GM12891 (cell line): ENCODE measurements at regions not wholly inside any gene's neighbourhood (a gene's known extent, or its start where the extent isn't known, plus 50 kb on each side); places are given as distances from the start of the nearest gene placed in this dataset.
"Not testable (repeated sequence)": the region's sequence is repeated elsewhere in the genome, so short reads cannot be mapped to it uniquely, and the experiment has no call there.

ENCODE experiments used
- DNase-seq: peaks from one replicate; pipeline ENCODE4 v3.0.0; 2011; ENCODE audit warnings: low spot score; ENCODE audit not compliant: insufficient read length
- FAIRE-seq: peaks from 2 replicates; lab custom pipeline; 2011; peaks lifted over from hg19 to GRCh38; lab: Jason Lieb, UNC
- PAX5 ChIP-seq: IDR thresholded peaks from 2 replicates; pipeline ENCODE4 v1.6.1; 2011; ENCODE audit warnings: low read length, moderate library complexity, mild to moderate bottlenecking; ENCODE audit not compliant: insufficient read depth, severe bottlenecking
- POLR2A ChIP-seq: IDR thresholded peaks from 2 replicates; pipeline ENCODE4 v1.6.1; 2011; ENCODE audit warnings: low read depth, low read length, control low read depth
- POLR2AphosphoS5 ChIP-seq: IDR thresholded peaks from 2 replicates; pipeline ENCODE4 v1.6.1; 2011; ENCODE audit warnings: low read depth, low read length, control low read depth
- POU2F2 ChIP-seq: IDR thresholded peaks from 2 replicates; pipeline ENCODE4 v1.6.1; 2011; ENCODE audit warnings: low read depth, mild to moderate bottlenecking, control low read depth, low read length, moderate library complexity
- SPI1 ChIP-seq: IDR thresholded peaks from 2 replicates; pipeline ENCODE4 v1.6.1; 2011; ENCODE audit warnings: low read depth, low read length, control low read depth
- TAF1 ChIP-seq: IDR thresholded peaks from 2 replicates; pipeline ENCODE4 v1.6.1; 2011; ENCODE audit warnings: low read depth, low read length, control low read depth

DNA sequence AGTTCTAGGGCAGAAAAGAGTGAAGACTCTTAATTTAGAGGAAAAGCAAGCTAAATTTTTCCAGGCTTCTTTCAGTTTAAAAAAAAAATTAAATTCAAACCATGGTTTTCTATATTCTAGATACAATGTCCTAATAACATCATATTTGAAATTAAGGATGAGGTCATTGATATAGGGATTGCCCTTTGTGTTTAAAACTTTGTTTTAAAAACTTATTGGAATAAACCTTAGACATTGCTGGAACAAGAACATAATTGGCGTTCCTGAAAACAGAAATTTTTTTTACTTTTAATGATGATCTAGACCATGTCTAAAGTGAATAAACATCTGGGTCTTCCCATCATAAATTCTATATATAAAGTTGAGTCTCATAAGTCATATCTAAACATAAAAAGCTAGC lies 859.4 kb upstream of the CHORDC1 start:
- FAIRE-seq: no peak

DNA sequence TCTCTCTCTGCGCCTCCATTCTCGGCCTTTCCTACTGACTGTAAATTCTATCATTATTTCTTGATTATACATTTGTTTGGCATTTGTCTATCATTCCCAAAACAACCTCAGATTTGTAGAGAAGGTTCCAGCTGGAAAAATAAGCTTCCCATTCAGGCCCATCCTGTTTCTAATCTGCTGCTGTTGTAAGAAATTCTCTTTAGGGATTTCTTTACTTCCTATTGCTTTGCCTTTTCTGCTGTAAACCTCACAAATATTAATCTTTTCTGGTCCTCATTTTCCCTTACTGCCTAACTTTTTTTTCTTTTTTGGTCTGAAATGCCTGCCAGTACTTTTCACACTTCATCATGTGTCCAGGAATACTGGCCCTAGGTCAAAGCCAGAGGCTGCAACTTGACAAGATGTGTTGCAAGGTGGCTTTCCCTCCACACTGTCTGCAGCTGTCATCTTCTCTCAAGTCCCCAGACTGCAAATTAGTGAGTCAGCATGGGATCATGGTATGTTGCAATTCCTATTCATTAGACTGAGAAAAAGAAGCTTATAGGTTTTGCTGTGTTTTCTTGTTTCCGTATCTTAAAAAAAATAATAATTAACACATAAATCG lies 858.7 kb upstream of the CHORDC1 start:
- TF ChIP-seq SPI1 (no peak), TAF1 (no peak), POLR2AphosphoS5 (no peak), PAX5 (no peak), POLR2A (no peak), POU2F2 (no peak)
- FAIRE-seq: no peak
- no peak for DNase-seq

More for the DNA sequence above, 859.4 kb upstream of the CHORDC1 start:
- no peak for TF ChIP-seq TAF1
- TF ChIP-seq PAX5: no peak
- no peak for TF ChIP-seq POU2F2
- no peak for TF ChIP-seq POLR2AphosphoS5
- no peak for TF ChIP-seq SPI1
- no peak for TF ChIP-seq POLR2A
- DNase-seq: no peak

DNA sequence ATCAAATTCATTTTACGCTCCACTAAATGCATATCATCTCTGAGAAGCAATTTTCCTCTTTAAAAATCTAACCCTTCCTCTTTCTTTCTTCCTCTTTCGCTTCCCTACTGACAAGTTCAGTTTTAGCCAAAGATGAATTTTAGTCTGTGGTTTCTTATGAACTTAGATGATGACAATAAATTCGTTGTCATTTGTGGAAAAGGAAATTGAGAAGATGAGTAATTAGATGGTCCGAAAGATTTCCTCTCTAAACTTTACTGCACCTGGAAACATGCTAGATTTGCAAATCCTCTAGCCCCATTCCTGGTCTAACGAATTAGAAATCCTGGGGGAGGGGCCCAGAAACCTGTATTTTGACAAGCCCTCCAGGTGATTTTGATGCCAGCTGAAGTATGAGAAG lies 855.4 kb upstream of the CHORDC1 start:
- no peak for TF ChIP-seq SPI1
- TF ChIP-seq POLR2A: no peak
- TF ChIP-seq POU2F2: no peak
- TF ChIP-seq PAX5: no peak
- no peak for TF ChIP-seq POLR2AphosphoS5
- no peak for TF ChIP-seq TAF1
- DNase-seq: no peak
- FAIRE-seq: no peak

DNA sequence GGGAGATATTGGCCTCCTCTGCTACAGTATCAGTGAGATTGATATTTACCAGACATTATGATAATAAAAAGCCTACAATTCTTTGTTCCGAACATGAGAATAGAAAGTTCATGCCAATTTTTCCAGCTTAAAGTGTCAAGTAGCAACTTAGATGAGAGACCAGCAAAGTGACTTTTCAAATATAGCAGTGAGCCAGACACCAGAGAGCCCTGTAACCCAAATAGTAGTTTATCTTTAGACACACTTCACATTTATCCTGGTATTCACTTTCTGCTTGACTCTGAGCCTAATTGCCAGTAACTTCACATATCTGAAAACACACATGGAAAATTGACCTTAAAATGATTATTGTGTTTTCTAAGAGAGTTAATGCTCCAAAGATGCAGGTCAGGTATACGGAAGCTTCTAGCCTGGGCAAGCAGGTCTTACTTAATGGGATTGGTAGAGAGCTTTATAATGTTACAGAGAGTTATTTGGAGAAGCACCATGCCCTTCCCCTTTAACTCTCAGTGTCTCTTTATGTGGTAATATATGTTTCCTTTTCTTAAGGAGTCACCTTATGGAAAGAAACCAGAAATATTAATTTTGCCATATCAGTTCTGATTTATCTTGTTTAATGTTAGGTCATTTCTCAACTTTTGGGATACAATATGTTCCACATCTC lies 852.3 kb upstream of the CHORDC1 start:
- no peak for FAIRE-seq
- TF ChIP-seq SPI1: no peak
- no peak for TF ChIP-seq PAX5
- TF ChIP-seq POLR2A: no peak
- no peak for TF ChIP-seq POLR2AphosphoS5
- no peak for TF ChIP-seq POU2F2
- no peak for TF ChIP-seq TAF1
- no peak for DNase-seq

DNA sequence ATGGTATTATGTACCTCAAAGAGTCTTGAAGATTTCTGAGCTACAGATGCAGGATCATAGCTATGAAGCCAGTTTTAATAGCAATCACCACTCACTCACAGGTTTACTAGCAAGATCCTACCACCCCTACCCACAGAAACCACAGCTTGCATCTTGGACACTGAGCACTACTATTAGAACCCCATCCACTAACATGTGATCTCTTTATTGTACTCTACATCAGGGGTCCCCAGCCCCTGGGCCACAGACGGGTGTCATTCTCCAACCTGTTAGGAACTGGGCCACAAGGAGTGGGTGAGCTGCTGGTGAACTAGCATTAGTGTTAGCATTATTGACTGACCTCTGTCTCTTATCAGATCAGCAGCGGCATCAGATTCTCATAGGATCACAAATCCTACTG lies 844.8 kb upstream of the CHORDC1 start:
- DNase-seq (no peak), FAIRE-seq (no peak)
- TF ChIP-seq PAX5 (no peak), POLR2AphosphoS5 (no peak), POLR2A (no peak), POU2F2 (no peak), SPI1 (no peak), TAF1 (no peak)

DNA sequence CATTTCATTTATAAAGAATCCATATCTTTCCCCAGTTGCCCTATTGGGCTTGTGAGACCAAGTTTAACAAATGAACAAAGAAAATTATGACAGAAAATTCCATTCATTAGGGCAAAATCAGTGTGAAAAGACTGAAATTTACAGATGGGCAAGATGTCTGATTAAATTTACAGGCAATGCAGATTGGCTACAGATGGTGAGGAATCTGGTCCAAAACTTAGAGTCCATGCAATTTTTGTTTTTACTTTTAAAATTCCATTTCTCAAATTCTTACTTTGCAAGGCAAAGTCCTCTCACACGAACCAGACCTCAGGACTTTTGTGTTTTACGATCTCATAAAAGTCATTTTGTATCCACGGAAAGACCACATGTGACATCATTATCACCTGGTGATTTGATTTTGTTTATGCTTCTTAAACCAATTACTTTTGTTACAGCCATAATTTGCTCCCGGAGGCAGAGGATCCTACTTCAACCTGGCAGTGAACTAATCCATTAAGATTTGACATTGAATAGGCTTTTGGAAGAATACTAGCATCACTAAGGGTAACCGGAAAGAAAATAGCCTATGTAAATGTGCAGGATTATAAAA lies 843.7 kb upstream of the CHORDC1 start:
- DNase-seq (no peak), FAIRE-seq (no peak)

DNA sequence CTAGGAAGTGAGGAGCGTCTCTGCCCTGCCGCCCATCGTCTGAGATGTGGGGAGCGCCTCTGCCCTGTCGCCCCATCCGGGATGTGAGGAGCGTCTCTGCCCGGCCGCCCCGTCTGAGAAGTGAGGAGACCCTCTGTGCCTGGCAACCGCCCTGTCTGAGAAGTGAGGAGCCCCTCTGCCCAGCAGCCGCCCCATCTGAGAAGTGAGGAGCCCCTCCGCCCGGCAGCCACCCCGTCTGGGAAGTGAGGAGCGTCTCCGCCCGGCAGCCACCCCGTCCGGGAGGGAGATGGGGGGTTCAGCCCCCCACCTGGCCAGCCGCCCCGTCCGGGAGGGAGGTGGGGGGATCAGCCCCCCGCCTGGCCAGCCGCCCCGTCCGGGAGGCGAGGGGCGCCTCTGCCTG lies 840.5 kb upstream of the CHORDC1 start:
- FAIRE-seq: not testable (repeated sequence)

More for the DNA sequence above, 843.7 kb upstream of the CHORDC1 start:
- no peak for TF ChIP-seq POLR2AphosphoS5
- no peak for TF ChIP-seq POU2F2
- no peak for TF ChIP-seq POLR2A
- TF ChIP-seq TAF1: no peak
- TF ChIP-seq PAX5: no peak
- no peak for TF ChIP-seq SPI1

DNA sequence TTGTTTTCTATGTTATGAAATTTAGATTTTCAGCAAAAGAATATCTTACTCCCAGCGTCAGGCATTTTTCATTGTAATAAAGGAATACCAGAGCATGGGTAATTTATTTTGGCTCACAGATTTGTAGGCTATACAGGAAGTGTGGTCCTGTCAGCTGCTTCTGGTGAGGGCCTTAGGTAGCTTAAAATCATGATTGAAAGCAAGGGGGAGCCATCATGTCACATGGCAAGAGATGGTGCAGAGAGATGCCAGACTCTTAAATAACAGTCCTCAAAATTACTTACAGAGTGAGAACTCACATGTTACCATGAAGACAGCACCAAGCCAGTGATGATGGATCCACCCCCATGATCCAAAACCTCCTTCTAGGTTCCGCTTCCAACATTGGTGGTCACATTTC lies 825.0 kb upstream of the CHORDC1 start:
- DNase-seq (no peak), FAIRE-seq (no peak)
- TF ChIP-seq PAX5 (no peak), POLR2A (no peak)

More for the DNA sequence above, 840.5 kb upstream of the CHORDC1 start:
- not testable (repeated sequence) for DNase-seq

DNA sequence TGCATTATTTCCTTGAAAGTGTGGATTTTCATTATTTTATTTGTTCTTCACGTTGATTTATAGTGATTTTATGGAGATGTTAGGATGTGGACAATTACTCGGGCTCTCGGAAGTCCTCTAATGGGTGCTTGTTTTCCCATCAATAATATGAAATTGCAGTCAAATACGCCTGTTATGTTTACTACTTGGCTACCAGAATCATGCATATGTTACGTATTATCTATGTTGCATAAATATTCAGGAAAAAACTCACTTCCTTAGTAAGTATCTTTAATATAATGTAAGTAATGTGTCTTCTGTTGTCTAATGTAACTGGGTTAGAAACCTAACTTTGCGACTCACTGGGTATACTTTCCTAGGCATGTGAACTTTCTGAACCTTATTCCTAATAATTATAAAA lies 823.4 kb upstream of the CHORDC1 start:
- TF ChIP-seq POU2F2 (no peak), TAF1 (no peak), SPI1 (no peak), PAX5 (no peak), POLR2AphosphoS5 (no peak), POLR2A (no peak)
- DNase-seq: no peak
- no peak for FAIRE-seq

DNA sequence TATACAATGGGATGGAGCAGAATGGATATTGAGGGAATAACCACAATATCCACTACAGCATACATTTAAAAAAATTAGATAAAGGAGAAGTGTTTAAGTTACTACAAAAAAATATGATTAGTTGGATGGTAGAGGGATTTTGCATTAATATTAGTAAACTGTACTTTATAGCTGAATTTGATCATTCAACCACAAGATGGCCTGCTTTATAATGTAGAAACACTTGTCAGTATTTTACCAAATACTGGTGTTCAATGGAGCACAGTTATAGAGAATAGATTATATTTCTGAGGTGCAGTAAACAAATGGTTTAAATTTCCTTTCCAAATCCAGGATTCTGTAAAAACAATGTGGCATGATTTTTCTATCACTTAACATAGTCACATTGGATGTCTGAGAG lies 818.8 kb upstream of the CHORDC1 start:
- TF ChIP-seq TAF1 (no peak), PAX5 (no peak), POLR2AphosphoS5 (no peak), POU2F2 (no peak), SPI1 (no peak), POLR2A (no peak)
- no peak for DNase-seq
- FAIRE-seq: no peak

DNA sequence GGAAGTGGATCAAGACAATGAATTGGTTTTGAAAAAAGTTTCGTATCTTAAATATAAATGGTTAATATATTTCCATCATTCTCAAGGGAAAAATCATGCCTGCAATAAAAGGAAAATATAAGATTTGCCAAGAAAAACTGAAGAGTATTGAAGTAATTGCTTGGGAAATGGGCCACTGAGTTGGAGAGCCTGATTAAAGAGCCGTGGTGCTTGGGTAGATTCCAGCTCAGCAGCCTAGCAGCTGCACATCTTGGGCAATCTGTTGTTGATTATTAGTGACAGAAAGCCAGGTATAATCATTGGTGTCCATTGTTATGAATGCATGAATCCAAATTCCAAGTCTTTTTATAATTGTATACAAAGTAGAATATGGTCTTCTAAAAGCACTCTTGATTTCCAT lies 800.9 kb upstream of the CHORDC1 start:
- FAIRE-seq: no peak
- no peak for DNase-seq
- TF ChIP-seq SPI1 (no peak), POLR2A (no peak), POU2F2 (no peak), TAF1 (no peak), PAX5 (no peak), POLR2AphosphoS5 (no peak)
